C4-2B (cell line): ENCODE measurements at regions not wholly inside any gene's neighbourhood (a gene's known extent, or its start where the extent isn't known, plus 50 kb on each side); places are given as distances from the start of the nearest gene placed in this dataset.

Experiments
- ZFX ChIP-seq: fragments of 450-650 bp; IDR thresholded peaks from 2 replicates; pipeline ENCODE4 v1.6.1; 2017
- TF ChIP-seq, protein P1 (sequence below): fragments of 450-650 bp; conservative IDR thresholded peaks from 2 replicates; pipeline ENCODE4 v1.5.1; 2017; ENCODE audit warnings: mild to moderate bottlenecking

DNA sequence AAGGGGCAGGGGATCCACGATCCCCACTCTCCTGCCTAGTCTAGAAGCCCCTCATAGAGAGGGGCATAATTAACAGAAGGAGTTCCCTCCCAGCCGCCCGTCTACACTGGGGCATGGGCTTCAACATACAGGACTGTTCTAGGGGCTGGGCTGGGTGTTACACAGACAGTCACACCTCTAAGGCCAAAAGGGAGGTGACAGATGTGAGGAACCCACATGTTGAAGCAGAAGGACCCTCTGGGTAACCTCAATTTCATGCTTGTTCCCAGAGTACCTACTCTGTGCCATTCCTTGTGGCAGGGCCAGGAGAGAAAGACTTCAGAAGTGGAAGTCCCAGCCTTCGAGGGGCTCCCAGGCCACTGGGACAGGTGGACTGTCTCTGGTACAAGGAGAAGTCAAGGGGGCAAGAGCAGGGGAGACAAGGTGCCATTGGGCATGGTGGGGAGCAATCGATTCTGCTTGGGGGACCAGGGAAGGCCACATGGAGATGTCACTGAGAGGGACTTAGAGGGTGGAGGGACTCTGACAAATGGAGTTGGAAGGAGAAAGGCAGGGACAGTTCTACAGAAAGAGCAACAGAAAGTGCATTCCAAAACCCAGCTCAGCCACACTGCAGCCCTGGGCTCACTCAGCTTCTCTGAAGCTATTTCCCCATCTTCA lies 71.3 kb downstream of the CPN2 start:
- TF ChIP-seq, protein P1, sequence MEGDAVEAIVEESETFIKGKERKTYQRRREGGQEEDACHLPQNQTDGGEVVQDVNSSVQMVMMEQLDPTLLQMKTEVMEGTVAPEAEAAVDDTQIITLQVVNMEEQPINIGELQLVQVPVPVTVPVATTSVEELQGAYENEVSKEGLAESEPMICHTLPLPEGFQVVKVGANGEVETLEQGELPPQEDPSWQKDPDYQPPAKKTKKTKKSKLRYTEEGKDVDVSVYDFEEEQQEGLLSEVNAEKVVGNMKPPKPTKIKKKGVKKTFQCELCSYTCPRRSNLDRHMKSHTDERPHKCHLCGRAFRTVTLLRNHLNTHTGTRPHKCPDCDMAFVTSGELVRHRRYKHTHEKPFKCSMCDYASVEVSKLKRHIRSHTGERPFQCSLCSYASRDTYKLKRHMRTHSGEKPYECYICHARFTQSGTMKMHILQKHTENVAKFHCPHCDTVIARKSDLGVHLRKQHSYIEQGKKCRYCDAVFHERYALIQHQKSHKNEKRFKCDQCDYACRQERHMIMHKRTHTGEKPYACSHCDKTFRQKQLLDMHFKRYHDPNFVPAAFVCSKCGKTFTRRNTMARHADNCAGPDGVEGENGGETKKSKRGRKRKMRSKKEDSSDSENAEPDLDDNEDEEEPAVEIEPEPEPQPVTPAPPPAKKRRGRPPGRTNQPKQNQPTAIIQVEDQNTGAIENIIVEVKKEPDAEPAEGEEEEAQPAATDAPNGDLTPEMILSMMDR = no peak
- TF ChIP-seq ZFX = no peak
